ENCODE measurements at regions not wholly inside any gene's neighbourhood (a gene's known extent, or its start where the extent isn't known, plus 50 kb on each side); places are given as distances from the start of the nearest gene placed in this dataset.

- Mint-ChIP-seq H3K27me3 (no peaks in the 10 kb centered on the region), H3K4me3 (ENCODE audit: low read depth) (no peak overlapping the region)
Observed at GRCh38 chr4:125042041-125042440, 272.7 kb upstream of the FAT4 start.

GRCh38 chr4:125041372-125041930, 273.3 kb upstream of the FAT4 start:
- no peaks in the 10 kb centered on the region for H3K9me3 Mint-ChIP-seq (ENCODE audit: low read depth)
- no peaks in the 10 kb centered on the region for H3K27me3 Mint-ChIP-seq
- no peak for DNase-seq (ENCODE audit: low spot score, unreplicated experiment)
- TF ChIP-seq, protein P1, sequence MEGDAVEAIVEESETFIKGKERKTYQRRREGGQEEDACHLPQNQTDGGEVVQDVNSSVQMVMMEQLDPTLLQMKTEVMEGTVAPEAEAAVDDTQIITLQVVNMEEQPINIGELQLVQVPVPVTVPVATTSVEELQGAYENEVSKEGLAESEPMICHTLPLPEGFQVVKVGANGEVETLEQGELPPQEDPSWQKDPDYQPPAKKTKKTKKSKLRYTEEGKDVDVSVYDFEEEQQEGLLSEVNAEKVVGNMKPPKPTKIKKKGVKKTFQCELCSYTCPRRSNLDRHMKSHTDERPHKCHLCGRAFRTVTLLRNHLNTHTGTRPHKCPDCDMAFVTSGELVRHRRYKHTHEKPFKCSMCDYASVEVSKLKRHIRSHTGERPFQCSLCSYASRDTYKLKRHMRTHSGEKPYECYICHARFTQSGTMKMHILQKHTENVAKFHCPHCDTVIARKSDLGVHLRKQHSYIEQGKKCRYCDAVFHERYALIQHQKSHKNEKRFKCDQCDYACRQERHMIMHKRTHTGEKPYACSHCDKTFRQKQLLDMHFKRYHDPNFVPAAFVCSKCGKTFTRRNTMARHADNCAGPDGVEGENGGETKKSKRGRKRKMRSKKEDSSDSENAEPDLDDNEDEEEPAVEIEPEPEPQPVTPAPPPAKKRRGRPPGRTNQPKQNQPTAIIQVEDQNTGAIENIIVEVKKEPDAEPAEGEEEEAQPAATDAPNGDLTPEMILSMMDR (IDR thresholded peaks at IDR 0.05; ENCODE audit: unreplicated experiment), result no peak
- peaks cover 6% of the 10 kb centered on the region for H3K4me1 Mint-ChIP-seq (ENCODE audit: low read depth)
- H3K27ac Mint-ChIP-seq, result no peak overlapping the region
- H3K4me3 Mint-ChIP-seq (ENCODE audit: low read depth), result no peak overlapping the region
- no peaks in the 10 kb centered on the region for H3K36me3 Mint-ChIP-seq (ENCODE audit: insufficient read depth)

More at GRCh38 chr4:125042041-125042440, 272.7 kb upstream of the FAT4 start:
- Mint-ChIP-seq H3K9me3 (ENCODE audit: low read depth) (peaks cover 4% of the 10 kb centered on the region), H3K4me1 (ENCODE audit: low read depth) (peaks cover 6% of the 10 kb centered on the region), H3K36me3 (ENCODE audit: insufficient read depth) (no peaks in the 10 kb centered on the region), H3K27ac (no peak overlapping the region)
- no peak for DNase-seq (ENCODE audit: low spot score, unreplicated experiment)
- TF ChIP-seq, protein P1 (IDR thresholded peaks at IDR 0.05; ENCODE audit: unreplicated experiment), result no peak

DNA sequence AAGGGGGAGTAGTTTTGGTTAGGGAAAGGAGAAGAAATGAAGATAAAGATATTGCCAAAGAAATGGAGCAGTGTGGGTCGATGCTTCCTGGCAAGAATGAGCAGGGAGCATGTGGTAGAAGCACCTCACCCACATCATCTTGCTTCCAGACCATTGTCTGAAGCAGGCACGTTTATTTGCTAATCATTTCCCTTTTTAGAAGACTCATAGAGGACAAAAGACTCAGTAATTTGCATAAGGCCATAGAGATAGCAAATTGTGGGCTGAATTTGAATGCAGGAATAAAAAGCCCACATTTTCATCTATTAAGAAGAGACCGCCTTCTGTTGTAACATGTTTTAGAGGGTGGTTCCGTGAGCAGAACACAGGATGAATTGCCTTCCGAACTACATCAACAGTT, 275.2 kb upstream of the FAT4 start:
- DNase-seq (ENCODE audit: low spot score, unreplicated experiment), result no peak
- no peaks in the 10 kb centered on the region for H3K27me3 Mint-ChIP-seq
- TF ChIP-seq, protein P1 (IDR thresholded peaks at IDR 0.05; ENCODE audit: unreplicated experiment), result no peak
- peaks cover 4% of the 10 kb centered on the region for H3K4me1 Mint-ChIP-seq (ENCODE audit: low read depth)
- no peaks in the 10 kb centered on the region for H3K36me3 Mint-ChIP-seq (ENCODE audit: insufficient read depth)
- no peaks in the 10 kb centered on the region for H3K9me3 Mint-ChIP-seq (ENCODE audit: low read depth)
- H3K27ac Mint-ChIP-seq, result no peak overlapping the region
- no peak overlapping the region for H3K4me3 Mint-ChIP-seq (ENCODE audit: low read depth)

GRCh38 chr4:125022855-125023501, 291.8 kb upstream of the FAT4 start:
- TF ChIP-seq, protein P1 (IDR thresholded peaks at IDR 0.05; ENCODE audit: unreplicated experiment), result no peak
- Mint-ChIP-seq H3K4me1 (ENCODE audit: low read depth) (peaks cover 2% of the 10 kb centered on the region), H3K27ac (no peak overlapping the region)

DNA sequence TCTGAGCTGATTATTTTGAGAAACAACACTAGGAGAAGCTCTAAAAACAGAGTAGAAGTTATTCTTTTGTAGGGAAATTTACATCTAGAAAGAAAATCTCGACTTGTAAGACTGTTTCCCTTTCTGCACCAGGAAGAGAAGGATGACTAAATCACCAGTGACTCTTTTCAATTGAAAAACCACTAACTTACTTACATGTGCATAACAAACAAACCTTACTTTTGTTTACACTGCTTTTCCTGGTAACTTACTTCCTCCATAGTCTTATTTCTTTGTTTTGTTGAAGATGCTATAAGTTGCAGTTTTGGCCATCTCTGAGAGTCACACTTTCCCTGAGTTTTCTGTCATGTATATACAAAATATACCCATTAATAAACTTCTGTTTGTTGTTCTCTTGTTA, 293.6 kb upstream of the FAT4 start:
- Mint-ChIP-seq H3K27me3 (no peaks in the 10 kb centered on the region), H3K9me3 (ENCODE audit: low read depth) (peaks cover 7% of the 10 kb centered on the region), H3K36me3 (ENCODE audit: insufficient read depth) (no peaks in the 10 kb centered on the region), H3K4me1 (ENCODE audit: low read depth) (peaks cover 2% of the 10 kb centered on the region), H3K27ac (no peak overlapping the region), H3K4me3 (ENCODE audit: low read depth) (no peak overlapping the region)
- TF ChIP-seq, protein P1 (IDR thresholded peaks at IDR 0.05; ENCODE audit: unreplicated experiment), result no peak
- DNase-seq (ENCODE audit: low spot score, unreplicated experiment), result no peak

More at GRCh38 chr4:125022855-125023501, 291.8 kb upstream of the FAT4 start:
- no peak for DNase-seq (ENCODE audit: low spot score, unreplicated experiment)
- no peaks in the 10 kb centered on the region for H3K27me3 Mint-ChIP-seq
- H3K36me3 Mint-ChIP-seq (ENCODE audit: insufficient read depth), result no peaks in the 10 kb centered on the region
- peaks cover 7% of the 10 kb centered on the region for H3K9me3 Mint-ChIP-seq (ENCODE audit: low read depth)
- no peak overlapping the region for H3K4me3 Mint-ChIP-seq (ENCODE audit: low read depth)
